ENCODE measurements at regions not wholly inside any gene's neighbourhood (a gene's known extent, or its start where the extent isn't known, plus 50 kb on each side); places are given as distances from the start of the nearest gene placed in this dataset.

DNA sequence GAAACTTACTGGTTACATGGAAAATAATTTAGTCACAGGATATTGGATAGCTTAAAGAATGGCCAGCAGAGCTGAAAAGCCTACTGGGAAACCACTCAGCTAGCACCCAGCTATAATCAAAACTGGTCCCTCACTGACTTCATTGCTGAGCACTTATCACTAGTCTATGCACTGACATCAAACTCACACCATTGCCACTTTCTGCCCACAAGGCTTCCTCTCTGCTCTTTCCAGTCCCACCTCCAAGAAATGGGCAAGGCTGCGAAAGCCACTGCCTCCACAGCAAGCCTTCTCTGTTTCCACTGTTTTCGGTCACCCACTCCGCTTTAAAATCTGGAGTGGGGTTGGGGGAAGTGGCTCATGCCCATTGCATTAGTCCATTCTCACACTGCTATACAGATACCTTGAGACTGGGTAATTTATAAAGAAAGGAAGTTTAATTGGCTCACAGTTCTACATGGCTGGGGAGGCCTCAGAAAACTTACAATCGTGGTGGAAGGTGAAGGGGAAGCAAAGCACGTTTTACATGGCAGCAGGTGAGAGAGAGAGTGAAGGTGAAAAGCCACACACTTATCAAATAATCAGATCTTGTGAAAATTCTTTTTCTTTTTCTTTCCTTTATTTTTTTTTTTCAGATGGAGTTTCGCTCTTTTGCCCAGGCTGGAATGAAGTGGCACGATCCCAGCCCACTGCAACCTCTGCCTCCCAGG, 77.0 kb upstream of the CERS6 start:
- Mint-ChIP-seq H3K9me3 (peaks cover 53% of the 10 kb centered on the region), H3K27me3 (ENCODE audit: low read depth) (no peaks in the 10 kb centered on the region), H3K4me3 (no peak overlapping the region), H3K36me3 (peaks cover 12% of the 10 kb centered on the region), H3K27ac (no peak overlapping the region), H3K4me1 (no peaks in the 10 kb centered on the region)
- DNase-seq (ENCODE audit: low spot score in 2 of 2, unreplicated experiment in 2 of 2), result no peak
- TF ChIP-seq, protein P1, sequence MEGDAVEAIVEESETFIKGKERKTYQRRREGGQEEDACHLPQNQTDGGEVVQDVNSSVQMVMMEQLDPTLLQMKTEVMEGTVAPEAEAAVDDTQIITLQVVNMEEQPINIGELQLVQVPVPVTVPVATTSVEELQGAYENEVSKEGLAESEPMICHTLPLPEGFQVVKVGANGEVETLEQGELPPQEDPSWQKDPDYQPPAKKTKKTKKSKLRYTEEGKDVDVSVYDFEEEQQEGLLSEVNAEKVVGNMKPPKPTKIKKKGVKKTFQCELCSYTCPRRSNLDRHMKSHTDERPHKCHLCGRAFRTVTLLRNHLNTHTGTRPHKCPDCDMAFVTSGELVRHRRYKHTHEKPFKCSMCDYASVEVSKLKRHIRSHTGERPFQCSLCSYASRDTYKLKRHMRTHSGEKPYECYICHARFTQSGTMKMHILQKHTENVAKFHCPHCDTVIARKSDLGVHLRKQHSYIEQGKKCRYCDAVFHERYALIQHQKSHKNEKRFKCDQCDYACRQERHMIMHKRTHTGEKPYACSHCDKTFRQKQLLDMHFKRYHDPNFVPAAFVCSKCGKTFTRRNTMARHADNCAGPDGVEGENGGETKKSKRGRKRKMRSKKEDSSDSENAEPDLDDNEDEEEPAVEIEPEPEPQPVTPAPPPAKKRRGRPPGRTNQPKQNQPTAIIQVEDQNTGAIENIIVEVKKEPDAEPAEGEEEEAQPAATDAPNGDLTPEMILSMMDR (IDR thresholded peaks at IDR 0.05; ENCODE audit: unreplicated experiment), result no peak

DNA sequence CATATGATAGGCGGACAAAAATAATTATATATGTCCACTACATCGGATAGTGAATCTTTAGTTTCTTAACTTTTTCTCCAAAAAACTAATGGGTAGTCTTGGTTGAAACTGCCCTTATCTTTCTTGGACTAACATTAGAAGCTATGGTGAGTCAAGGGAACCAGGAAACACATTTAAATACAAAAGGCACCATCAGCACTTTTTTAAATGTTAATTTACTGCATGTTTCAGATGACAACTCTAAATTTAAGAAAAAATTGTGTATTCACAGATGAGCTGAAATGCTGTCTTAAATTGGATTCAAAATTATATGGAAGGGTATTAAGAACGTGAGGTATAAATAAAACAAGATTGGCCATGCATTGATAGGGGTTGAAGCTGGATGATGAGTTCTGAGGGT, 75.6 kb upstream of the CERS6 start:
- DNase-seq (ENCODE audit: low spot score in 2 of 2, unreplicated experiment in 2 of 2), result no peak
- TF ChIP-seq, protein P1 (IDR thresholded peaks at IDR 0.05; ENCODE audit: unreplicated experiment), result no peak
- Mint-ChIP-seq H3K4me1 (no peaks in the 10 kb centered on the region), H3K9me3 (peaks cover 57% of the 10 kb centered on the region), H3K27ac (no peak overlapping the region), H3K36me3 (peaks cover 8% of the 10 kb centered on the region), H3K4me3 (no peak overlapping the region), H3K27me3 (ENCODE audit: low read depth) (no peaks in the 10 kb centered on the region)

DNA sequence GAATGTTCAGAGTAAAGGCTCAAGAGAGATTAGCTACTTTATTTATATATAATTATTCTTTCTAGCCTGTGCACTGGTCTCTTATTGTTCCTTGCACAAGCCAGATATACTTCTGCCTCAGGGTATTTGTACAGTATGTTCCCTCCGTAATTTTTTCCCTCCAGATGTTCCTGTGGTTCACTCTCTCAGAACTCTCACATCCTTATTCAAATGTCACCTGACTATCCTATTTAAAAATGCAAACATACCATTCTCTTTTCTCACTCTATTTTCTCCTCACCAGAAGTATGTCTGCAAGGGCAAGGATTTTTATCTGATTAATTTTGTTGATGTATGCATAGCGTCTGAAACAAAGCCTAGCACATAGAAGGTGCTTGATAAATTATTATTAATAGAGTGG, 64.0 kb upstream of the CERS6 start:
- Mint-ChIP-seq H3K36me3 (peaks cover 5% of the 10 kb centered on the region), H3K4me3 (no peak overlapping the region), H3K27me3 (ENCODE audit: low read depth) (no peaks in the 10 kb centered on the region), H3K4me1 (peaks cover 20% of the 10 kb centered on the region), H3K9me3 (peaks cover 30% of the 10 kb centered on the region), H3K27ac (no peak overlapping the region)
- TF ChIP-seq, protein P1 (IDR thresholded peaks at IDR 0.05; ENCODE audit: unreplicated experiment), result no peak
- no peak for DNase-seq (ENCODE audit: low spot score in 2 of 2, unreplicated experiment in 2 of 2)

DNA sequence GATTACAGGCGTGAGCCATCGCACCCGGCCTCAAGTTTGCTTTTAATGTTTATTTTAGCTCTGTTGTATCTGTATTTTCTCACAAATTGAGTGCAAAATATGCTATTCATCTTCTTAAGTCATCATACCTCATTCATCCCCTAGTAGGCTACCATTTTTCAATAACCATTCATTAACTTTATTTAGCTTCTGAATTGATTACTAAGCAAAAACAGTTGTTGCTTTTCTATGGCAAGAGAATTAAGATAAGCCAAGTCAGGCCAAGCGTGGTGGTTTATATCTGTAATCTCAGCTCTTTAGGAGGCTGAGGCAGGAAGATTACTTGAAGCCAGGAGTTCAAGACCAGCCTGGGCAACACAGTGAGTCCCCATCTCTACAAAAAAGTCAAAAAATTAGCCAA, 63.3 kb upstream of the CERS6 start:
- no peak overlapping the region for H3K27ac Mint-ChIP-seq
- no peak overlapping the region for H3K4me3 Mint-ChIP-seq
- TF ChIP-seq, protein P1 (IDR thresholded peaks at IDR 0.05; ENCODE audit: unreplicated experiment), result no peak
- DNase-seq (ENCODE audit: low spot score in 2 of 2, unreplicated experiment in 2 of 2), result no peak
- peaks cover 20% of the 10 kb centered on the region for H3K4me1 Mint-ChIP-seq
- no peaks in the 10 kb centered on the region for H3K27me3 Mint-ChIP-seq (ENCODE audit: low read depth)
- peaks cover 5% of the 10 kb centered on the region for H3K36me3 Mint-ChIP-seq
- H3K9me3 Mint-ChIP-seq, result peaks cover 22% of the 10 kb centered on the region

DNA sequence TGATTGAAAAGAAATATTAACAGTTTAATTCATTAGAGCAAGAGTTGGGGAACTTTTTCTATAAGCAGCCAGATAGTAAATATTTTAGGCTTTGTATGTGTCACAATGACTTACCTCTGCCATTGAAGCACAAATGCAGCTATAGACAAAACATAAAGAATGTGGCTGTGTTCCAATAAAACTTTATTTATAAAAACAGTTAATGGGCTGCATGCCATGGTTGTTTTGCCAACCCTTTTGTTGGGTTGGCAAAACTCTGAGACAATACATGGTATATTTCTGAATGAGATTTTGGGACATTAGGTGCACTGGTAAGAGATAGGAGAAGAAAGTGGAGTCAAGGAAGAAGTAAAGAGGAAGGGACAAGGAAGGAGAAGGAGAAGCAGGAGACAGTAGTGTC, 61.8 kb upstream of the CERS6 start:
- H3K4me1 Mint-ChIP-seq, result peaks cover 23% of the 10 kb centered on the region
- H3K4me3 Mint-ChIP-seq, result no peak overlapping the region
- no peak overlapping the region for H3K27ac Mint-ChIP-seq
- H3K27me3 Mint-ChIP-seq (ENCODE audit: low read depth), result no peaks in the 10 kb centered on the region
- no peak for DNase-seq (ENCODE audit: low spot score in 2 of 2, unreplicated experiment in 2 of 2)
- peaks cover 2% of the 10 kb centered on the region for H3K36me3 Mint-ChIP-seq
- TF ChIP-seq, protein P1 (IDR thresholded peaks at IDR 0.05; ENCODE audit: unreplicated experiment), result no peak
- peaks cover 15% of the 10 kb centered on the region for H3K9me3 Mint-ChIP-seq
